HL-60 (cell line): ENCODE measurements at regions not wholly inside any gene's neighbourhood (a gene's known extent, or its start where the extent isn't known, plus 50 kb on each side); places are given as distances from the start of the nearest gene placed in this dataset.

Experiments
- DNase-seq, 2 experiments: peaks; one replicate each; pipeline ENCODE4 v3.0.0-alpha.2; 2010 to 2020; ENCODE audit warnings: low read depth in 1 of 2, low spot score in 1 of 2
- H3K27ac ChIP-seq: fragments of 250-450 bp; sonication (Bioruptor Pico); replicated peaks from 2 replicates; pipeline ENCODE4 v1.5.1; 2020; ENCODE audit warnings: mild to moderate bottlenecking, moderate library complexity
- H3K27me3 ChIP-seq: fragments of 250-450 bp; sonication (Bioruptor Pico); 2 replicates; pipeline ENCODE4 v1.5.1; 2021; ENCODE audit warnings: mild to moderate bottlenecking, moderate library complexity; ENCODE audit not compliant: insufficient read depth, poor library complexity, severe bottlenecking
- H3K4me3 ChIP-seq: replicated peaks from 2 replicates; pipeline ENCODE4 v1.5.1; 2011; ENCODE audit warnings: mild to moderate bottlenecking, control low read depth, low read length; ENCODE audit not compliant: insufficient read depth
- CTCF ChIP-seq: IDR thresholded peaks from one replicate; pipeline ENCODE4 v1.5.1; 2011; ENCODE audit warnings: low read length, control low read depth, inconsistent platforms; ENCODE audit not compliant: insufficient read depth
- GABPA ChIP-seq: IDR thresholded peaks from 2 replicates; pipeline ENCODE4 v1.6.1; 2012; ENCODE audit warnings: low read depth
- POLR2AphosphoS5 ChIP-seq: IDR thresholded peaks from 2 replicates; pipeline ENCODE4 v1.6.1; 2012; ENCODE audit warnings: low read depth
- REST ChIP-seq: IDR thresholded peaks from 2 replicates; pipeline ENCODE4 v1.6.1; 2012; ENCODE audit warnings: low read depth; ENCODE audit not compliant: insufficient replicate concordance
- SPI1 ChIP-seq: IDR thresholded peaks from 2 replicates; pipeline ENCODE4 v1.6.1; 2012; ENCODE audit warnings: low read depth, mild to moderate bottlenecking, borderline replicate concordance

GRCh38 chr15:36434177-36434576, 145.2 kb upstream of the CDIN1 start:
- Histone ChIP-seq H3K27me3 (no peaks in the 10 kb centered on the region), H3K27ac (no peak overlapping the region), H3K4me3 (no peak overlapping the region)
- TF ChIP-seq REST (no peak), GABPA (no peak), CTCF (no peak), SPI1 (no peak), POLR2AphosphoS5 (no peak)
- no peak for DNase-seq

GRCh38 chr15:36438499-36438898, 140.9 kb upstream of the CDIN1 start:
- DNase-seq, result no peak
- no peak overlapping the region for H3K4me3 ChIP-seq
- H3K27ac ChIP-seq, result no peak overlapping the region
- TF ChIP-seq CTCF (no peak), POLR2AphosphoS5 (no peak), SPI1 (no peak), REST (no peak), GABPA (no peak)
- no peaks in the 10 kb centered on the region for H3K27me3 ChIP-seq

GRCh38 chr15:36447373-36447772, 132.1 kb upstream of the CDIN1 start:
- no peak for TF ChIP-seq CTCF
- no peak for TF ChIP-seq POLR2AphosphoS5
- no peak for TF ChIP-seq GABPA
- TF ChIP-seq REST, result no peak
- no peak for TF ChIP-seq SPI1
- no peak for DNase-seq
- H3K27ac ChIP-seq, result no peak overlapping the region
- no peak overlapping the region for H3K4me3 ChIP-seq
- H3K27me3 ChIP-seq, result no peaks in the 10 kb centered on the region
